Fibroblast of the aortic adventitia (primary cell): ENCODE measurements at regions not wholly inside any gene's neighbourhood (a gene's known extent, or its start where the extent isn't known, plus 50 kb on each side); places are given as distances from the start of the nearest gene placed in this dataset.

Experiments used
- DNase-seq: peaks from one replicate; pipeline ENCODE4 v3.0.0-alpha.2; 2010; ENCODE audit warnings: low read depth
- H3K4me3 ChIP-seq: 2 replicates; pipeline ENCODE4 v1.5.1; 2011; ENCODE audit warnings: low read depth, mild to moderate bottlenecking, control low read depth, low read length, moderate library complexity
- CTCF ChIP-seq: IDR thresholded peaks from 2 replicates; pipeline ENCODE4 v1.5.1; 2011; ENCODE audit warnings: mild to moderate bottlenecking, low read length, control low read depth, inconsistent platforms; ENCODE audit not compliant: insufficient read depth

GRCh38 chr5:56307714-56308333, 74.7 kb upstream of the ANKRD55 start:
- TF ChIP-seq CTCF: no peak
- DNase-seq: no peak

GRCh38 chr5:56306433-56307150, 73.5 kb upstream of the ANKRD55 start:
- H3K4me3 ChIP-seq: no peak overlapping the region
- no peak for TF ChIP-seq CTCF
- no peak for DNase-seq

More at GRCh38 chr5:56307714-56308333, 74.7 kb upstream of the ANKRD55 start:
- no peak overlapping the region for H3K4me3 ChIP-seq

- H3K4me3 ChIP-seq: no peak overlapping the region
- TF ChIP-seq CTCF: no peak
- no peak for DNase-seq
These were observed 72.1 kb upstream of the ANKRD55 start for GRCh38 chr5:56305001-56305950.

GRCh38 chr5:56303511-56303910, 70.4 kb upstream of the ANKRD55 start:
- no peak for DNase-seq
- H3K4me3 ChIP-seq: no peak overlapping the region
- no peak for TF ChIP-seq CTCF

- no peak overlapping the region for H3K4me3 ChIP-seq
- DNase-seq: no peak
- no peak for TF ChIP-seq CTCF
These were observed 68.9 kb upstream of the ANKRD55 start for GRCh38 chr5:56302027-56302426.

- TF ChIP-seq CTCF: no peak
These were observed 67.9 kb upstream of the ANKRD55 start for GRCh38 chr5:56301069-56301468.

More at GRCh38 chr5:56301069-56301468, 67.9 kb upstream of the ANKRD55 start:
- no peak for DNase-seq
- H3K4me3 ChIP-seq: no peak overlapping the region
